Neural crest cell (in vitro differentiated cells): ENCODE measurements at regions not wholly inside any gene's neighbourhood (a gene's known extent, or its start where the extent isn't known, plus 50 kb on each side); places are given as distances from the start of the nearest gene placed in this dataset.

Source experiments
- DNase-seq: peaks from one replicate; pipeline ENCODE4 v3.0.0; 2021; ENCODE audit warnings: low read depth, mixed read lengths, low spot score
- H3K27ac Mint-ChIP-seq: one replicate; pipeline ENCODE4 v1.8.0; 2021; ENCODE audit warnings: mild to moderate bottlenecking, mixed read lengths; ENCODE audit not compliant: unreplicated experiment
- H3K27me3 Mint-ChIP-seq: 2 replicates; pipeline ENCODE4 v1.8.0; 2021; ENCODE audit warnings: low read depth, mild to moderate bottlenecking, mixed read lengths
- H3K36me3 Mint-ChIP-seq: 2 replicates; pipeline ENCODE4 v1.8.0; 2021; ENCODE audit warnings: low read depth, mild to moderate bottlenecking, mixed read lengths
- H3K4me1 Mint-ChIP-seq: 2 replicates; pipeline ENCODE4 v1.8.0; 2021; ENCODE audit warnings: mixed read lengths
- H3K4me3 Mint-ChIP-seq: one replicate; pipeline ENCODE4 v1.8.0; 2021; ENCODE audit warnings: mild to moderate bottlenecking, mixed read lengths
- H3K9me3 Mint-ChIP-seq: 2 replicates; pipeline ENCODE4 v1.8.0; 2021; ENCODE audit warnings: mixed read lengths
- CTCF ChIP-seq: fragments of 200-600 bp; sonication (generic); conservative IDR thresholded peaks from 2 replicates; pipeline ENCODE4 v1.5.0; 2021; ENCODE audit warnings: antibody characterized with exemption, mild to moderate bottlenecking

- no peak for DNase-seq
- Mint-ChIP-seq H3K27me3 (no peaks in the 10 kb centered on the region), H3K9me3 (peaks cover 3% of the 10 kb centered on the region), H3K36me3 (no peaks in the 10 kb centered on the region), H3K27ac (no peak overlapping the region), H3K4me3 (no peak overlapping the region), H3K4me1 (peaks cover 4% of the 10 kb centered on the region)
- no peak for TF ChIP-seq CTCF
Observed at GRCh38 chr4:108466936-108467902, 153.2 kb upstream of the RPL34 start.

- peaks cover 4% of the 10 kb centered on the region for H3K4me1 Mint-ChIP-seq
- no peak for DNase-seq
- H3K4me3 Mint-ChIP-seq, result no peak overlapping the region
- H3K9me3 Mint-ChIP-seq, result no peaks in the 10 kb centered on the region
- H3K36me3 Mint-ChIP-seq, result no peaks in the 10 kb centered on the region
- H3K27ac Mint-ChIP-seq, result no peak overlapping the region
- TF ChIP-seq CTCF, result no peak
- H3K27me3 Mint-ChIP-seq, result no peaks in the 10 kb centered on the region
Observed at GRCh38 chr4:108465886-108466500, 154.4 kb upstream of the RPL34 start.

- H3K4me1 Mint-ChIP-seq, result no peaks in the 10 kb centered on the region
- H3K27me3 Mint-ChIP-seq, result no peaks in the 10 kb centered on the region
- H3K4me3 Mint-ChIP-seq, result no peak overlapping the region
- DNase-seq, result no peak
- TF ChIP-seq CTCF, result no peak
- H3K9me3 Mint-ChIP-seq, result no peaks in the 10 kb centered on the region
- no peaks in the 10 kb centered on the region for H3K36me3 Mint-ChIP-seq
- no peak overlapping the region for H3K27ac Mint-ChIP-seq
Observed at GRCh38 chr4:108458681-108459080, 161.7 kb upstream of the RPL34 start.

- no peak for DNase-seq
- Mint-ChIP-seq H3K27ac (no peak overlapping the region), H3K36me3 (no peaks in the 10 kb centered on the region), H3K4me3 (no peak overlapping the region), H3K9me3 (no peaks in the 10 kb centered on the region), H3K27me3 (no peaks in the 10 kb centered on the region), H3K4me1 (no peaks in the 10 kb centered on the region)
- TF ChIP-seq CTCF, result no peak
Observed at GRCh38 chr4:108454227-108454626, 166.1 kb upstream of the RPL34 start.

GRCh38 chr4:108453366-108453765 is 167.0 kb upstream of the RPL34 start:
- no peak for DNase-seq
- no peaks in the 10 kb centered on the region for H3K9me3 Mint-ChIP-seq
- no peak overlapping the region for H3K27ac Mint-ChIP-seq
- no peaks in the 10 kb centered on the region for H3K4me1 Mint-ChIP-seq
- no peaks in the 10 kb centered on the region for H3K27me3 Mint-ChIP-seq
- H3K36me3 Mint-ChIP-seq, result no peaks in the 10 kb centered on the region
- no peak for TF ChIP-seq CTCF
- H3K4me3 Mint-ChIP-seq, result no peak overlapping the region
